Neural cell (in vitro differentiated cells): ENCODE measurements at regions not wholly inside any gene's neighbourhood (a gene's known extent, or its start where the extent isn't known, plus 50 kb on each side); places are given as distances from the start of the nearest gene placed in this dataset.

Source experiments
- CTCF ChIP-seq: fragments of 450-650 bp; IDR thresholded peaks from 2 replicates; pipeline ENCODE4 v1.5.1; 2014; ENCODE audit warnings: antibody characterized with exemption, mild to moderate bottlenecking, moderate library complexity; ENCODE audit not compliant: poor library complexity, severe bottlenecking
- EZH2 ChIP-seq: fragments of 200-600, 300-800 bp; shearing (Covaris generic), sonication (generic); IDR thresholded peaks from 2 replicates; pipeline ENCODE4 v1.6.1; 2014; ENCODE audit warnings: antibody characterized with exemption, low read length, borderline replicate concordance, mild to moderate bottlenecking; ENCODE audit not compliant: insufficient read depth, poor library complexity, severe bottlenecking
- POLR2AphosphoS5 ChIP-seq: IDR thresholded peaks from 2 replicates; pipeline ENCODE4 v1.6.1; 2012
- REST ChIP-seq: IDR thresholded peaks from 2 replicates; pipeline ENCODE4 v1.6.1; 2012; ENCODE audit warnings: borderline replicate concordance

GRCh38 chr20:48385527-48385926 lies 442.3 kb downstream of the PREX1 start:
- no peak for TF ChIP-seq CTCF
- TF ChIP-seq EZH2: no peak
- TF ChIP-seq REST: no peak
- TF ChIP-seq POLR2AphosphoS5: no peak
